ENCODE measurements at regions not wholly inside any gene's neighbourhood (a gene's known extent, or its start where the extent isn't known, plus 50 kb on each side); places are given as distances from the start of the nearest gene placed in this dataset.

DNA sequence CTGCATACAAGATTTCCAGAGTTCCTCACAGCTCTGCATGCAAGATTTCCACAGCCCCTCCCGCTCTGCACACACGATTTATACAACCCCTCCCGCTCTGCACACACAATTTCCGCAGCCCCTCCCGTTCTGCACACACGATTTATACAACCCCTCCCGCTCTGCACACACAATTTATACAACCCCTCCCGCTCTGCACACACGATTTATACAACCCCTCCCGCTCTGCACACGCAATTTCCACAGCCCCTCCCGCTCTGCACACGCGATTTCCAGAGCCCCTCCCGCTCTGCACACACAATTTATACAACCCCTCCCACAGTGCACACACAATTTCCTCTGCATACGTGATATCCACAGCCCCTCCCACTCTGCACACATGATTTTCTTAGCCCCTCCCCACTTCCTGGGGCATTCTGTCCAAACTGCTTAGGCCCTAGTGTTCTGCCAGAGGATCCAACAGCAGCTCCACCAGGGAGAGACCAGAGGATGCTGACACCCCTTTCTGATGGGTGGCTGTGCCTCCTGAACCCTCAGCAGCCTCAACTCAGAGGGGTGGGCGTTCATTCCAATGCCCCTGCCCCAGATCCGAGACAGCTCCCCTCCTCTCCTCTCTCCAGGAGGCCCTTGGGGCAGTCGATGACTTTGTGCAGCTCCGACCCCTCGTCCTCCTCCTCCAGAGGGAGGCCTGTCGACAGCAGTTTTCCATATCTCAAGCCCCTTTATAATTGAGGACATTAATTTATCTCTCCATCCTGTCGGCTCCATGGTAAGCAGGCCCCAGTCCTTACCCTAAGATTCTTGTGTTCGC lies 671.7 kb downstream of the BRD1 start:
- TF ChIP-seq POLR2AphosphoS5 (IDR thresholded peaks at IDR 0.05; ENCODE audit: borderline replicate concordance, low read depth, low read length) (no peak), EZH2 (IDR thresholded peaks at IDR 0.05) (no peak), FOXP2 (optimal IDR thresholded peaks at IDR 0.05; ENCODE audit: control extremely low read depth, extremely low read length, insufficient read depth) (no peak)
